Cerebellar cortex (tissue), 1 donor: ENCODE measurements at regions not wholly inside any gene's neighbourhood (a gene's known extent, or its start where the extent isn't known, plus 50 kb on each side); places are given as distances from the start of the nearest gene placed in this dataset.

ENCODE experiments used
- DNase-seq: peaks from one replicate; pipeline ENCODE4 v3.0.0-alpha.2; 2015; ENCODE audit warnings: low spot score

GRCh38 chr18:40882468-40882867, 1072.6 kb upstream of the PIK3C3 start:
- DNase-seq, result no peak

GRCh38 chr18:40878371-40878770, 1076.7 kb upstream of the PIK3C3 start:
- no peak for DNase-seq

DNA sequence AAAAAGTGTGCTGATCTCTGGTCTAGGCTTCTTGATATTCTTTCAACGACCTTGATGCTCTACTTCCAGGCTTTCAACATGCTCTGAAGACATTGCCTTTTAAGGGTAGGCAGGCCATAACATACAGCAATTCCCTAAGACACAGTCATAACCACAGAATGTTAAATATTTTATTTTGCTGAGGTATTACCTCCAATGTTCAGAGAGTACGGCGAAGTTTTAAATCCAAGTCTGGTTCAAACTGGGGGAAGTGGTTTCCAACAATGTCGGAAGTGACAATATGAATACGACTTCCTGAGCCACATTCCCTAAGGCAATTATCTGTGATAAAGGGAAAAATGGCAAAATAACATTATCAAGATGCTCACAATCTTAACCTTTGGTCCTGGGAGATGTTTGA, 1077.9 kb upstream of the PIK3C3 start:
- DNase-seq, result no peak

GRCh38 chr18:40875101-40875615, 1079.9 kb upstream of the PIK3C3 start:
- no peak for DNase-seq

- DNase-seq, result no peak
Observed at GRCh38 chr18:40874233-40874632, 1080.8 kb upstream of the PIK3C3 start.

- no peak for DNase-seq
Observed at GRCh38 chr18:40868110-40868858, 1086.8 kb upstream of the PIK3C3 start.

DNA sequence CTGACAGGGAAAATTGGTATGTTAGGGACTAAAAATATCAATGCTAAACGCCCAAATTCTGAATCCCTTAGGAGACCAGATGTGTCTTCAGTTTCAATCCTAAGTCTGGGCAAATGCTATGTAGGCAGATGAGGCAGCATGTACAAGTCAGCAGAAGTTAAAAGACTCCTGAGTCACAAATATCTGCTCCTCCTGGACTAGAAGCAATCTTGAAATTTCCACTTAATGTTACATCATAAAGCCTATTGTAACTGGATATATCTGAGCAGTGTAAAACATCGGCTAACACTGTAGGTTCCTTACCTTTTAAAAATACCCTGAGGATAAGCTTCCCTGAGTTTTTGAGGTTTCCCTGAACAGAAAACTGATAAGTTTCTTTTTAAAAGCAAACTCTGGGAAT, 1087.6 kb upstream of the PIK3C3 start:
- DNase-seq, result no peak

- DNase-seq, result no peak
Observed at GRCh38 chr18:40866968-40867367, 1088.1 kb upstream of the PIK3C3 start.

GRCh38 chr18:40866013-40866645, 1088.9 kb upstream of the PIK3C3 start:
- DNase-seq, result no peak

DNA sequence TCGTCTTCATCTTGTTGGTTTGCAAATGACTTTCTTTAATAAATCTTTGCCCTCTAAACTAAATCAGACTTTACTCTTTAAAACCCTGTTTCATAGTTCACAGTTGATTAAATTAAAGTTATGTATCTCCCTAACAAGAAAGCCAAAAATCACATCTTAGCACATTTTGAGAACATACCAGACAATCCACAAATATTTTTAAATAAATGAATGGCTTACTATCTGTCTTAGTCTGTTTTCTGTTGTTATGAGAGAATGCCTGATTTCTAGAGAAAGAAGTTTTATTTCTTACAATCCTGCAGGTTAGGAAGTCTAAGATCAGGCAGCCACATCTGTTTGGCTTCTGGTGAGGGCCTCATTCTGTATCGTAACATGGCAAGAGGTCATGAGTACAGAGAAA, 1090.2 kb upstream of the PIK3C3 start:
- no peak for DNase-seq

GRCh38 chr18:40863801-40864200, 1091.2 kb upstream of the PIK3C3 start:
- no peak for DNase-seq

- DNase-seq, result no peak
Observed at GRCh38 chr18:40860189-40860588, 1094.8 kb upstream of the PIK3C3 start.

- DNase-seq, result no peak
Observed at GRCh38 chr18:40855661-40856060, 1099.4 kb upstream of the PIK3C3 start.

GRCh38 chr18:40852406-40852805, 1102.6 kb upstream of the PIK3C3 start:
- no peak for DNase-seq

DNA sequence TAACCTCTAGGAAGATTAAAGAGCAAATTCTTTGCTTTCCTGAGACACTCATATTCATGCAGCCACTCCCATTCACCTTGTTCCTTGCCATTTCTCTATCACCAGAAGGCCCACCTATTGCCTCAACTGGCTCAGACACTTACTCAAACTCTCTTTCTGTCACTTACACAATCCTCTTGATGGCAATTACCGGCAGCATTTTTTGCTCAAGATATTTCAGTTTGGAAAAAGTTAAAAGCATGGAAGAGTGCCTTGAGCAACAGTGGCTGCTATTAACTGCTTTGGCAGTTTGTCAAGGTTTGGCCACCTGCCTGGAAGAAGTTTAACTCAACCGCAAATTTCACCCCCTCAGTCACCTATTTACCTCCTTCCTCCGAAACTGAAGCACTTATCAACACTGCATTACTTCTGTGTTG, 1104.0 kb upstream of the PIK3C3 start:
- no peak for DNase-seq

DNA sequence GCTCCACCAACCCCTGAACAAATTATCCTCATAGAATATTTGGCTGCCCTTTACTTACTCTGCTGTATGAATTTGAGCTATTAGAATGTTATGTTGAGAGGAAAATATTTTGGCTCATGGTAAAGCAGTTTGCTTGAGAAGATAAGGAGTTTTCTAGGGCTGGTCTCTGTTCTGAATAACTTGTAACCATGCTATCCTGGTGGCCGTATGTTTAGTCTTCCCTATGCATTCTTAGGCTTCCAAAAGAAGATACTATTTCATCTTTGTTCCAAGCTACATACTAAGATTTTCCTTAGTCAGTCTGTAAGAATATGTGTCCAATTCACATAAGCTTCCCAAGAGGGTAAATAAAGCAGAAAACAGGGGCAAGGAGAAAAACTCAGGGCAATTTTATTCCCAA, 1105.1 kb upstream of the PIK3C3 start:
- DNase-seq, result no peak

GRCh38 chr18:40841467-40841866, 1113.6 kb upstream of the PIK3C3 start:
- DNase-seq, result no peak

DNA sequence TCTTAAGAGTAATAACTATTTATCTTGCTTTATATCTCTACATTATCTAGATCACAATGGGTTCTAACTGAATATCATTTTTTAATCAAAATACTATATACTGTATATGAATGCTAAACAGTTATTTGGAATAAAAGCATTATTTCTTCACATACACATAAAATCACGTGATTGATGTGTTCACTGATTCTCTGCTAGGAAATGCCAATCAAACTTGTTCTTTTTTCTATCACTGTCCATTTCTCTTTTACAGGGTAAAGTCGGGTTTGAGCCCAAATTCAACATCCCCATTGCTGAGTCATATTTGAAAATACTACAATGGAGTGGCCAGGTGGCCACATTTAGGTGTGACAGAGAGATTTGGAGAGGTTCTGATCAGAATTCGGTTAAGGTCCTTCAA, 1114.0 kb upstream of the PIK3C3 start:
- DNase-seq, result no peak

DNA sequence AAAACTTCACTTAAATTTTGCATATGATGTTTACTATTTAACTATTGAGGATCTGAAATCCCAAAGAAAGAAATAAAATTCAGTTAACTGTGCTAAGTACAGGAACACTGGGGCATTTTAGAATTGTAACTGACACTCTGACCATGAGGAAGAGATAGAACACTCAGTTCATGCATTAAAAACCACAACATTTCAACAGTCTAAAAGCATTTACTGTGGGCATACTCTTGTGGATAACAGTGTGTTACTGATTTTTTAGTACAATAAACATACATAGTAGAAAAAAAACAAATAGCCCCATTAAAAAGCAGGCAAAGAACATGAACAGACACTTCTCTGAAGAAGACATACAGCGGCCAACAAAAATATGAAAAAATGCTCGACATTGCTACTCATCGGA, 1122.7 kb upstream of the PIK3C3 start:
- DNase-seq, result no peak

DNA sequence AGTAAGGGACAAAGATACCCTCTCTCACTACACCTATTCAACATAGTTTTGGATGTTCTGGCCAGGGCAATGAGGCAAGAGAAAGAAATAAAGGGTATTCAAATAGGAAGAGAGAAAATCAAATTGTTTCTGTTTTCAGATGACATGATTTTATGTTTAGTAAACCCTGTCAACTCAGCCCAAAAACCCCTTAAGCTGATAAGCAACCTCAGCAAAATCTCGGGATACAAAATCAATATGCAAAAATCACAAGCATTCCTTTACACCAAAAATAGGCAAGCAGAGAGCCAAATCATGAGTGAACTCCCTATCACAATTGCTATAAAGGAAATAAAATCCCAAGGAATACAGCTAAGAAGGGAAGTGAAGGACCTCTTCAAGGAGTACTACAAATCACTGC, 1130.7 kb upstream of the PIK3C3 start:
- no peak for DNase-seq

DNA sequence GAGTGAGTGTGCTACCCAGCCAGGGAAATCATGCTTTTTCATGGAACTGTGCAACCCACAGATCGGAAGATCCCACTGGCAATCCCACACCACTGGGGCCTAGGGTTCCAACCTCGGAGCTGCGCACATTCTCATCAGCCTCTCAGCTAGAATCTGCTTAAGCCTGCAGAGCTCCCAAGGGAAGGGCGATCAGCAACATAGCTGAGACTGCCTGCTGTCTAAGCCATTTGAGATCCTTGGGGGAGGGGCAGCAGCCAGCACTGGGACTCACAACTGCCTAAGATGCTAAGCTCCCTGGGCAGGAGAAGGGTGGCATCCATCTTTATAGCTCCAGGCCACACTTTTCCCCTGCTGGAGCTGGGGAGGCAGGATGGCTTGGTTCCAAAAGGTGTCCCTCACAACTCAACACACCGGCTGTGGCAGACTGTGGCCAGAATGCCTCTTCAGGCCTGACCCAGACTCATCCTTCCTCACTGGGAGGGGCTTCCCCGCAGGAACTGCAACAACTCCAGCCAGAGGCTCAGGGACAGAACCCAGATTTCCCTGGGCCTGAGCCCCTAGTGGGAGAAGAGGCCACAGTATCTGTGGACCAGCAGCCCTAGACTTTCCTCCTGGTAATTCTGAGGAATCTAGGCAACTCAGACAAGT, 1133.3 kb upstream of the PIK3C3 start:
- no peak for DNase-seq

GRCh38 chr18:40812981-40813515, 1142.0 kb upstream of the PIK3C3 start:
- no peak for DNase-seq

DNA sequence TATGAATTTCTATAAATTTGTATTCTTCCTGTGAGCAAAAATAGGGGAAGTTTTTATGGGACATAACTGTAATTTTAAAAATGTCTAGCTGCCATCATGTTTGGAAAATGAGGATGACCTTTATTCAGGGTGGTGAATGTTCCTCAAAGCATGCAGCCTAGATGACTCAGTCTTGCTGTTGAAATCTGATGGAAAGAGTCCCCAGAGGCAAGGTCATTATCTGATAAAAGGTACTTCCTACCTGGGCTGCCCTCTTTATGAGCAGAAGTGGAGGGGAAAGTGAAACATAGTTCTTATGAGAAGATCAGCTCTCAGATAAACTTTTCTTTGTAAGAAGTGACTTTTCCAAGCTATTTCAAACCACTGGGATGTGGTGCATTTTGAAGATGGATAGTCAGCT, 1144.7 kb upstream of the PIK3C3 start:
- DNase-seq, result no peak
